GM23338 (cell line): ENCODE measurements at regions not wholly inside any gene's neighbourhood (a gene's known extent, or its start where the extent isn't known, plus 50 kb on each side); places are given as distances from the start of the nearest gene placed in this dataset.

Experiments
- ATAC-seq: fragments of 200-7000 bp; cut with Tn5 transposase; 3 replicates; pipeline ENCODE4 v1.9.1; 2020
- DNase-seq: peaks from one replicate; pipeline ENCODE4 v3.0.0-alpha.2; 2015; ENCODE audit warnings: low spot score
- H2AFZ ChIP-seq: fragments of 200-600 bp; sonication (generic); 2 replicates; pipeline ENCODE4 v1.8.0; 2016; ENCODE audit warnings: antibody characterized with exemption, mild to moderate bottlenecking, moderate library complexity
- H3F3A ChIP-seq: fragments of 200-600 bp; sonication (generic); replicated peaks from 2 replicates; pipeline ENCODE4 v1.8.0; 2017; ENCODE audit warnings: antibody characterized with exemption, mixed run types, low read depth
- H3K27ac ChIP-seq: fragments of 200-600 bp; sonication (generic); 2 replicates; pipeline ENCODE4 v1.6.1; 2016; ENCODE audit warnings: low read depth
- H3K27me3 ChIP-seq: fragments of 200-600 bp; sonication (generic); 2 replicates; pipeline ENCODE4 v1.8.0; 2016; ENCODE audit warnings: mild to moderate bottlenecking, mixed run types, moderate library complexity; ENCODE audit not compliant: insufficient read depth
- H3K36me3 ChIP-seq: fragments of 200-600 bp; sonication (generic); 2 replicates; pipeline ENCODE4 v1.8.0; 2016; ENCODE audit warnings: mild to moderate bottlenecking; ENCODE audit not compliant: insufficient read depth
- H3K4me1 ChIP-seq: fragments of 200-600 bp; sonication (generic); 2 replicates; pipeline ENCODE4 v1.8.0; 2016; ENCODE audit warnings: mild to moderate bottlenecking, moderate library complexity; ENCODE audit not compliant: insufficient read depth
- H3K4me2 ChIP-seq: fragments of 200-600 bp; sonication (generic); 2 replicates; pipeline ENCODE4 v1.7.1; 2017; ENCODE audit warnings: mixed run types
- H3K4me3 ChIP-seq: fragments of 200-600 bp; sonication (generic); 2 replicates; pipeline ENCODE4 v1.6.1; 2016; ENCODE audit warnings: mixed run types
- H3K79me2 ChIP-seq: fragments of 200-600 bp; sonication (generic); replicated peaks from 2 replicates; pipeline ENCODE4 v1.8.0; 2017; ENCODE audit warnings: mild to moderate bottlenecking; ENCODE audit not compliant: insufficient read depth
- H3K9me2 ChIP-seq: fragments of 200-600 bp; sonication (generic); 2 replicates; pipeline ENCODE4 v1.8.0; 2017; ENCODE audit not compliant: insufficient read depth
- H4K20me1 ChIP-seq: fragments of 200-600 bp; sonication (generic); replicated peaks from 2 replicates; pipeline ENCODE4 v1.8.0; 2017; ENCODE audit warnings: mild to moderate bottlenecking; ENCODE audit not compliant: insufficient read depth
- H3K27ac Mint-ChIP-seq: 2 replicates; pipeline ENCODE4 v1.8.0; 2020; ENCODE audit warnings: inconsistent platforms, mild to moderate bottlenecking, moderate library complexity, mixed read lengths
- H3K27me3 Mint-ChIP-seq: 3 replicates; pipeline ENCODE4 v1.8.0; 2022; ENCODE audit warnings: low read depth, mild to moderate bottlenecking, moderate library complexity, mixed read lengths, inconsistent platforms; ENCODE audit not compliant: insufficient read depth, poor library complexity
- H3K36me3 Mint-ChIP-seq: 3 replicates; pipeline ENCODE4 v1.8.0; 2021; ENCODE audit warnings: low read depth, mild to moderate bottlenecking, inconsistent platforms, moderate library complexity, mixed read lengths
- H3K4me1 Mint-ChIP-seq: 3 replicates; pipeline ENCODE4 v1.8.0; 2020; ENCODE audit warnings: mild to moderate bottlenecking, inconsistent platforms, mixed read lengths
- H3K4me3 Mint-ChIP-seq: 3 replicates; pipeline ENCODE4 v1.8.0; 2021; ENCODE audit warnings: moderate library complexity, mild to moderate bottlenecking, inconsistent platforms, mixed read lengths
- H3K9me3 Mint-ChIP-seq: 3 replicates; pipeline ENCODE4 v1.8.0; 2020; ENCODE audit warnings: moderate library complexity, mild to moderate bottlenecking, inconsistent platforms, mixed read lengths
- NANOG ChIP-seq: IDR thresholded peaks from 2 replicates; pipeline ENCODE4 v1.6.1; 2016; ENCODE audit warnings: antibody characterized with exemption, borderline replicate concordance
- ZNF114 ChIP-seq: fragments of 250-450 bp; sonication (Bioruptor Pico); IDR thresholded peaks from 2 replicates; pipeline ENCODE4 v1.5.0; 2020; ENCODE audit warnings: mild to moderate bottlenecking, moderate library complexity
- TF ChIP-seq, protein P1 (sequence below): fragments of 250-450 bp; sonication (Bioruptor Pico); IDR thresholded peaks from 2 replicates; pipeline ENCODE4 v1.5.0; 2020; ENCODE audit warnings: mild to moderate bottlenecking, moderate library complexity
- TF ChIP-seq, protein P2 (sequence below): IDR thresholded peaks from one replicate; pipeline ENCODE4 v1.6.1; 2018; ENCODE audit warnings: antibody characterized with exemption; ENCODE audit not compliant: unreplicated experiment

DNA sequence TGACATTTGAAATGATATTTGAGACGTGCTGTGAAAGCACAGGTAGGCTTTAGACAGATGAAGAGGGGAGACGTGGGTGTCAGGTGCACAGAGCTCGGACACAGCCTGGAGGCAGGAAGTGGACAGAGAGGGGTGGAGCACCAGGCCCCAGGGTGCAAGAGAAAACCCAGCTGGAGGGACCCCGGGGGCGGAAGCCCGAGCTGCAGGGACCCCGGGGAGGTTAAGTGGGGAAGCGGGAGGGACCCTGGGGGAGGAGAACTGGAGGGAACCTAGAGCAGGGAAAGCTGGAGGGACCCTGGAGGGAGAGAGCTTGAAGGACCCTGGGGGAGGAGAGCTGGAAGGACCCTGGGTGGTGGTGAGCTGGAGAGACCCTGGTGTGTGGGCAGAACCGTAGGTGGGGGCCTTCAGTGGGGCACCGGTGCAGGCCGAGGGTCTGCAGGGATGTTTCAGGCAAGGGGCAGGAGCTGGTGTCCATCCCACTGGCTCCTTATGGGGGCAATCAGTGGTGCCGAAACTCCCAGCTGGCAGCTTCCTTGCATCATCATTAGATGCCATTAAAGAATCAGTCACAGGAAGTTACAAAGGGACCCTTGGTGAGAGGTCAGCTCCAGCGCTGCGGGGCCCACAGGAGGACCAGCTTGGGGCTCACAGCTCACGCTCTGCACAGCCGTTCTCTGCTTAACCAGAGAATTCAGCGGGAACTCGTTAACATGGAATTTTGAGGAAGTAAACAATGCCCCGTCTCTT is 246.6 kb downstream of the EIPR1 start:
- Mint-ChIP-seq H3K27me3 (no peaks in the 10 kb centered on the region), H3K4me1 (peaks cover 12% of the 10 kb centered on the region), H3K4me3 (no peak overlapping the region), H3K36me3 (0 out of 3 replicates have a peak, but pooled peaks cover 5% of the 10 kb centered on the region), H3K9me3 (peaks cover 9% of the 10 kb centered on the region; the same call in 2 of the 3 replicates), H3K27ac (no peak overlapping the region)
- H3F3A ChIP-seq = no peaks in the 10 kb centered on the region
- no peak overlapping the region for H3K4me2 ChIP-seq
- no peaks in the 10 kb centered on the region for H4K20me1 ChIP-seq
- no peaks in the 10 kb centered on the region for H3K79me2 ChIP-seq
- TF ChIP-seq NANOG (no peak), ZNF114 (CRISPR knock-in tag) (no peak)
- TF ChIP-seq, protein P1, sequence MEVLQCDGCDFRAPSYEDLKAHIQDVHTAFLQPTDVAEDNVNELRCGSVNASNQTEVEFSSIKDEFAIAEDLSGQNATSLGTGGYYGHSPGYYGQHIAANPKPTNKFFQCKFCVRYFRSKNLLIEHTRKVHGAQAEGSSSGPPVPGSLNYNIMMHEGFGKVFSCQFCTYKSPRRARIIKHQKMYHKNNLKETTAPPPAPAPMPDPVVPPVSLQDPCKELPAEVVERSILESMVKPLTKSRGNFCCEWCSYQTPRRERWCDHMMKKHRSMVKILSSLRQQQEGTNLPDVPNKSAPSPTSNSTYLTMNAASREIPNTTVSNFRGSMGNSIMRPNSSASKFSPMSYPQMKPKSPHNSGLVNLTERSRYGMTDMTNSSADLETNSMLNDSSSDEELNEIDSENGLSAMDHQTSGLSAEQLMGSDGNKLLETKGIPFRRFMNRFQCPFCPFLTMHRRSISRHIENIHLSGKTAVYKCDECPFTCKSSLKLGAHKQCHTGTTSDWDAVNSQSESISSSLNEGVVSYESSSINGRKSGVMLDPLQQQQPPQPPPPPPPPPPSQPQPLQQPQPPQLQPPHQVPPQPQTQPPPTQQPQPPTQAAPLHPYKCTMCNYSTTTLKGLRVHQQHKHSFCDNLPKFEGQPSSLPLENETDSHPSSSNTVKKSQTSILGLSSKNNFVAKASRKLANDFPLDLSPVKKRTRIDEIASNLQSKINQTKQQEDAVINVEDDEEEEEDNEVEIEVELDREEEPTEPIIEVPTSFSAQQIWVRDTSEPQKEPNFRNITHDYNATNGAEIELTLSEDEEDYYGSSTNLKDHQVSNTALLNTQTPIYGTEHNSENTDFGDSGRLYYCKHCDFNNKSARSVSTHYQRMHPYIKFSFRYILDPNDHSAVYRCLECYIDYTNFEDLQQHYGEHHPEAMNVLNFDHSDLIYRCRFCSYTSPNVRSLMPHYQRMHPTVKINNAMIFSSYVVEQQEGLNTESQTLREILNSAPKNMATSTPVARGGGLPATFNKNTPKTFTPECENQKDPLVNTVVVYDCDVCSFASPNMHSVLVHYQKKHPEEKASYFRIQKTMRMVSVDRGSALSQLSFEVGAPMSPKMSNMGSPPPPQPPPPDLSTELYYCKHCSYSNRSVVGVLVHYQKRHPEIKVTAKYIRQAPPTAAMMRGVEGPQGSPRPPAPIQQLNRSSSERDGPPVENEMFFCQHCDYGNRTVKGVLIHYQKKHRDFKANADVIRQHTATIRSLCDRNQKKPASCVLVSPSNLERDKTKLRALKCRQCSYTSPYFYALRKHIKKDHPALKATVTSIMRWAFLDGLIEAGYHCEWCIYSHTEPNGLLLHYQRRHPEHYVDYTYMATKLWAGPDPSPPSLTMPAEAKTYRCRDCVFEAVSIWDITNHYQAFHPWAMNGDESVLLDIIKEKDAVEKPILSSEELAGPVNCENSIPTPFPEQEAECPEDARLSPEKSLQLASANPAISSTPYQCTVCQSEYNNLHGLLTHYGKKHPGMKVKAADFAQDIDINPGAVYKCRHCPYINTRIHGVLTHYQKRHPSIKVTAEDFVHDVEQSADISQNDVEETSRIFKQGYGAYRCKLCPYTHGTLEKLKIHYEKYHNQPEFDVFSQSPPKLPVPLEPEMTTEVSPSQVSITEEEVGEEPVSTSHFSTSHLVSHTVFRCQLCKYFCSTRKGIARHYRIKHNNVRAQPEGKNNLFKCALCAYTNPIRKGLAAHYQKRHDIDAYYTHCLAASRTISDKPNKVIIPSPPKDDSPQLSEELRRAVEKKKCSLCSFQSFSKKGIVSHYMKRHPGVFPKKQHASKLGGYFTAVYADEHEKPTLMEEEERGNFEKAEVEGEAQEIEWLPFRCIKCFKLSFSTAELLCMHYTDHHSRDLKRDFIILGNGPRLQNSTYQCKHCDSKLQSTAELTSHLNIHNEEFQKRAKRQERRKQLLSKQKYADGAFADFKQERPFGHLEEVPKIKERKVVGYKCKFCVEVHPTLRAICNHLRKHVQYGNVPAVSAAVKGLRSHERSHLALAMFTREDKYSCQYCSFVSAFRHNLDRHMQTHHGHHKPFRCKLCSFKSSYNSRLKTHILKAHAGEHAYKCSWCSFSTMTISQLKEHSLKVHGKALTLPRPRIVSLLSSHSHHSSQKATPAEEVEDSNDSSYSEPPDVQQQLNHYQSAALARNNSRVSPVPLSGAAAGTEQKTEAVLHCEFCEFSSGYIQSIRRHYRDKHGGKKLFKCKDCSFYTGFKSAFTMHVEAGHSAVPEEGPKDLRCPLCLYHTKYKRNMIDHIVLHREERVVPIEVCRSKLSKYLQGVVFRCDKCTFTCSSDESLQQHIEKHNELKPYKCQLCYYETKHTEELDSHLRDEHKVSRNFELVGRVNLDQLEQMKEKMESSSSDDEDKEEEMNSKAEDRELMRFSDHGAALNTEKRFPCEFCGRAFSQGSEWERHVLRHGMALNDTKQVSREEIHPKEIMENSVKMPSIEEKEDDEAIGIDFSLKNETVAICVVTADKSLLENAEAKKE (CRISPR knock-in tag) = no peak
- TF ChIP-seq, protein P2, sequence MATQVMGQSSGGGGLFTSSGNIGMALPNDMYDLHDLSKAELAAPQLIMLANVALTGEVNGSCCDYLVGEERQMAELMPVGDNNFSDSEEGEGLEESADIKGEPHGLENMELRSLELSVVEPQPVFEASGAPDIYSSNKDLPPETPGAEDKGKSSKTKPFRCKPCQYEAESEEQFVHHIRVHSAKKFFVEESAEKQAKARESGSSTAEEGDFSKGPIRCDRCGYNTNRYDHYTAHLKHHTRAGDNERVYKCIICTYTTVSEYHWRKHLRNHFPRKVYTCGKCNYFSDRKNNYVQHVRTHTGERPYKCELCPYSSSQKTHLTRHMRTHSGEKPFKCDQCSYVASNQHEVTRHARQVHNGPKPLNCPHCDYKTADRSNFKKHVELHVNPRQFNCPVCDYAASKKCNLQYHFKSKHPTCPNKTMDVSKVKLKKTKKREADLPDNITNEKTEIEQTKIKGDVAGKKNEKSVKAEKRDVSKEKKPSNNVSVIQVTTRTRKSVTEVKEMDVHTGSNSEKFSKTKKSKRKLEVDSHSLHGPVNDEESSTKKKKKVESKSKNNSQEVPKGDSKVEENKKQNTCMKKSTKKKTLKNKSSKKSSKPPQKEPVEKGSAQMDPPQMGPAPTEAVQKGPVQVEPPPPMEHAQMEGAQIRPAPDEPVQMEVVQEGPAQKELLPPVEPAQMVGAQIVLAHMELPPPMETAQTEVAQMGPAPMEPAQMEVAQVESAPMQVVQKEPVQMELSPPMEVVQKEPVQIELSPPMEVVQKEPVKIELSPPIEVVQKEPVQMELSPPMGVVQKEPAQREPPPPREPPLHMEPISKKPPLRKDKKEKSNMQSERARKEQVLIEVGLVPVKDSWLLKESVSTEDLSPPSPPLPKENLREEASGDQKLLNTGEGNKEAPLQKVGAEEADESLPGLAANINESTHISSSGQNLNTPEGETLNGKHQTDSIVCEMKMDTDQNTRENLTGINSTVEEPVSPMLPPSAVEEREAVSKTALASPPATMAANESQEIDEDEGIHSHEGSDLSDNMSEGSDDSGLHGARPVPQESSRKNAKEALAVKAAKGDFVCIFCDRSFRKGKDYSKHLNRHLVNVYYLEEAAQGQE = no peak
- DNase-seq (no peak), ATAC-seq (peak; percentile 40; the same call in 1 of the 3 replicates)
- 0 out of 2 replicates have a peak, but pooled peaks cover 3% of the 10 kb centered on the region for H3K9me2 ChIP-seq
- H2AFZ ChIP-seq = peak overlapping the region; percentile 78; the same call in 1 of the 2 replicates
- no peaks in the 10 kb centered on the region for H3K36me3 ChIP-seq
- H3K27me3 ChIP-seq = no peaks in the 10 kb centered on the region
- H3K4me1 ChIP-seq = no peaks in the 10 kb centered on the region
- H3K4me3 ChIP-seq = no peak overlapping the region
- no peak overlapping the region for H3K27ac ChIP-seq
